GM12878 (cell line): ENCODE measurements at regions not wholly inside any gene's neighbourhood (a gene's known extent, or its start where the extent isn't known, plus 50 kb on each side); places are given as distances from the start of the nearest gene placed in this dataset.

ENCODE experiments used
- BACH1 ChIP-seq: fragments of 450-650 bp; IDR thresholded peaks from 2 replicates; pipeline ENCODE4 v1.6.1; 2017; ENCODE audit warnings: mild to moderate bottlenecking, borderline replicate concordance
- BCLAF1 ChIP-seq: fragments of 450-650 bp; IDR thresholded peaks from 2 replicates; pipeline ENCODE4 v1.6.1; 2017; ENCODE audit warnings: antibody characterized with exemption, mild to moderate bottlenecking, moderate library complexity
- BRCA1 ChIP-seq: IDR thresholded peaks from 2 replicates; pipeline ENCODE4 v1.6.1; 2011; ENCODE audit warnings: low read depth, low read length, improper control_type of control experiment
- CTCF ChIP-seq, 3 experiments: IDR thresholded peaks in 2 of 3; conservative IDR thresholded peaks in 1 of 3; 2 replicates each; pipeline ENCODE4 v1.5.1; 2011; ENCODE audit warnings: low read depth in 3 of 3, low read length in 3 of 3, mild to moderate bottlenecking in 3 of 3, control low read depth in 2 of 3, moderate library complexity in 2 of 3, inconsistent platforms in 1 of 3, mixed read lengths in 1 of 3; ENCODE audit not compliant: control insufficient read depth in 2 of 3, insufficient read depth in 1 of 3; ENCODE audit errors: extremely low read depth in 1 of 3
- EGR1 ChIP-seq, 2 experiments: IDR thresholded peaks; 1 replicate in 1 of 2; 2 replicates in 1 of 2; pipeline ENCODE4 v1.6.1; 2011 to 2012; ENCODE audit warnings: low read depth in 2 of 2, low read length in 2 of 2, borderline replicate concordance in 1 of 2, mild to moderate bottlenecking in 1 of 2, moderate library complexity in 1 of 2
- NR2C1 ChIP-seq: fragments of 450-650 bp; IDR thresholded peaks from 2 replicates; pipeline ENCODE4 v1.6.1; 2017; ENCODE audit warnings: antibody characterized with exemption, mild to moderate bottlenecking, moderate library complexity
- PBX3 ChIP-seq: IDR thresholded peaks from 2 replicates; pipeline ENCODE4 v1.6.1; 2011; ENCODE audit warnings: mild to moderate bottlenecking, low read depth, low read length, moderate library complexity; ENCODE audit not compliant: insufficient replicate concordance
- POLR2A ChIP-seq: IDR thresholded peaks from 2 replicates; pipeline ENCODE4 v1.6.1; 2011; ENCODE audit warnings: low read depth, mild to moderate bottlenecking, low read length
- RAD51 ChIP-seq: fragments of 450-650 bp; IDR thresholded peaks from 2 replicates; pipeline ENCODE4 v1.6.1; 2016; ENCODE audit warnings: moderate library complexity, mild to moderate bottlenecking, inconsistent platforms
- TCF3 ChIP-seq: IDR thresholded peaks from 2 replicates; pipeline ENCODE4 v1.6.1; 2012; ENCODE audit warnings: low read depth, mild to moderate bottlenecking, low read length, borderline replicate concordance; ENCODE audit not compliant: insufficient read depth
- ZBTB11 ChIP-seq: fragments of 450-650 bp; formaldehyde crosslinking; IDR thresholded peaks from 2 replicates; pipeline ENCODE4 v1.5.0; 2022; ENCODE audit warnings: mild to moderate bottlenecking, missing genetic modification characterization
- ZBTB33 ChIP-seq: fragments of 450-650 bp; IDR thresholded peaks from 2 replicates; pipeline ENCODE4 v1.6.1; 2017; ENCODE audit warnings: mild to moderate bottlenecking

- TF ChIP-seq BCLAF1 (no peak), BRCA1 (no peak), RAD51 (no peak), POLR2A (no peak), ZBTB33 (no peak), ZBTB11 (CRISPR knock-in tag) (no peak), TCF3 (no peak), EGR1 (IDR thresholded peaks at IDR 0.05; ENCODE audit: borderline replicate concordance in 1 of 2, low read depth in 2 of 2, low read length in 2 of 2) (no peak), BACH1 (no peak), CTCF (IDR thresholded peaks at IDR 0.05 in 2 of 3, conservative IDR thresholded peaks at IDR 0.05 in 1 of 3; ENCODE audit: control insufficient read depth in 2 of 3, extremely low read depth in 1 of 3, insufficient read depth in 1 of 3, low read depth in 3 of 3, low read length in 3 of 3) (no peak), NR2C1 (no peak), PBX3 (no peak)
- TF ChIP-seq, all 136 proteins: peak for 0
These were observed 1187.3 kb upstream of the CITED2 start (continued) for GRCh38 chr6:140561701-140562100.
